ENCODE measurements at regions not wholly inside any gene's neighbourhood (a gene's known extent, or its start where the extent isn't known, plus 50 kb on each side); places are given as distances from the start of the nearest gene placed in this dataset.
"Not testable (repeated sequence)": the region's sequence is repeated elsewhere in the genome, so short reads cannot be mapped to it uniquely, and the experiment has no call there.

- no peaks in the 10 kb centered on the region for H3K36me3 Mint-ChIP-seq
- no peak overlapping the region for H3K4me3 Mint-ChIP-seq
- peaks cover 13% of the 10 kb centered on the region for H3K27me3 Mint-ChIP-seq
- no peak overlapping the region for H3K27ac Mint-ChIP-seq
- CTCF ChIA-PET: no interaction called here
- H3K4me1 Mint-ChIP-seq: no peaks in the 10 kb centered on the region
- DNase-seq: no peak
- no peaks in the 10 kb centered on the region for H3K9me3 Mint-ChIP-seq
These were observed 168.6 kb upstream of the ATP5MC3 start for GRCh38 chr2:175350105-175350504.

GRCh38 chr2:175342085-175342484 is 160.6 kb upstream of the ATP5MC3 start:
- H3K27me3 Mint-ChIP-seq: no peaks in the 10 kb centered on the region
- peaks cover 17% of the 10 kb centered on the region for H3K9me3 Mint-ChIP-seq
- CTCF ChIA-PET: no interaction called here
- H3K27ac Mint-ChIP-seq: no peak overlapping the region
- H3K36me3 Mint-ChIP-seq: no peaks in the 10 kb centered on the region
- no peak for DNase-seq
- no peak overlapping the region for H3K4me3 Mint-ChIP-seq
- H3K4me1 Mint-ChIP-seq: no peaks in the 10 kb centered on the region

- Mint-ChIP-seq H3K27ac (no peak overlapping the region), H3K27me3 (no peaks in the 10 kb centered on the region), H3K4me1 (no peaks in the 10 kb centered on the region), H3K9me3 (peaks cover 9% of the 10 kb centered on the region), H3K4me3 (no peak overlapping the region), H3K36me3 (no peaks in the 10 kb centered on the region)
- no peak for DNase-seq
- CTCF ChIA-PET: interaction anchor here (0.6 to 1.1 kb wide), 2 partner anchors 11 to 304 kb away, joined by 3 read pairs; no protein-coding TSS in a partner anchor
These were observed 148.7 kb upstream of the ATP5MC3 start for GRCh38 chr2:175330195-175330594.

- no peak for DNase-seq
- Mint-ChIP-seq H3K4me3 (no peak overlapping the region), H3K36me3 (no peaks in the 10 kb centered on the region), H3K9me3 (peaks cover 11% of the 10 kb centered on the region), H3K27me3 (no peaks in the 10 kb centered on the region), H3K27ac (no peak overlapping the region), H3K4me1 (no peaks in the 10 kb centered on the region)
- CTCF ChIA-PET: no interaction called here
These were observed 145.3 kb upstream of the ATP5MC3 start for GRCh38 chr2:175326801-175327200.

- H3K27me3 Mint-ChIP-seq, H3K4me3 Mint-ChIP-seq, CTCF ChIA-PET, H3K4me1 Mint-ChIP-seq, H3K36me3 Mint-ChIP-seq, DNase-seq, H3K27ac Mint-ChIP-seq: not testable (repeated sequence)
- H3K9me3 Mint-ChIP-seq: peaks cover 11% of the 10 kb centered on the region
These were observed 144.7 kb upstream of the ATP5MC3 start for GRCh38 chr2:175326164-175326563.

- Mint-ChIP-seq H3K36me3 (no peaks in the 10 kb centered on the region), H3K4me3 (no peak overlapping the region), H3K9me3 (peaks cover 11% of the 10 kb centered on the region), H3K4me1 (no peaks in the 10 kb centered on the region), H3K27ac (no peak overlapping the region), H3K27me3 (no peaks in the 10 kb centered on the region)
- no peak for DNase-seq
- CTCF ChIA-PET: no interaction called here
These were observed 141.7 kb upstream of the ATP5MC3 start for GRCh38 chr2:175323162-175323561.

GRCh38 chr2:175318542-175318941 is 137.0 kb upstream of the ATP5MC3 start:
- CTCF ChIA-PET: interaction anchor here (1.4 kb wide), 1 partner anchor 10 kb away, joined by 5 read pairs; no protein-coding TSS in a partner anchor
- Mint-ChIP-seq H3K9me3 (no peaks in the 10 kb centered on the region), H3K36me3 (no peaks in the 10 kb centered on the region), H3K4me3 (no peak overlapping the region), H3K27me3 (no peaks in the 10 kb centered on the region), H3K4me1 (no peaks in the 10 kb centered on the region), H3K27ac (no peak overlapping the region)
- DNase-seq: no peak

- Mint-ChIP-seq H3K4me1 (no peaks in the 10 kb centered on the region), H3K9me3 (no peaks in the 10 kb centered on the region), H3K36me3 (no peaks in the 10 kb centered on the region), H3K27me3 (no peaks in the 10 kb centered on the region), H3K4me3 (no peak overlapping the region), H3K27ac (no peak overlapping the region)
- no peak for DNase-seq
- CTCF ChIA-PET: no interaction called here
These were observed 136.2 kb upstream of the ATP5MC3 start for GRCh38 chr2:175317751-175318150.

GRCh38 chr2:175312137-175312536 is 130.6 kb upstream of the ATP5MC3 start:
- CTCF ChIA-PET: no interaction called here
- Mint-ChIP-seq H3K4me1 (no peaks in the 10 kb centered on the region), H3K27me3 (peaks cover 5% of the 10 kb centered on the region), H3K4me3 (no peak overlapping the region), H3K27ac (no peak overlapping the region), H3K9me3 (no peaks in the 10 kb centered on the region), H3K36me3 (no peaks in the 10 kb centered on the region)
- no peak for DNase-seq

- CTCF ChIA-PET: interaction anchor here (1.0 kb wide), 1 partner anchor 17 kb away, joined by 3 read pairs; no protein-coding TSS in a partner anchor
- no peak overlapping the region for H3K4me3 Mint-ChIP-seq
- H3K36me3 Mint-ChIP-seq: no peaks in the 10 kb centered on the region
- H3K4me1 Mint-ChIP-seq: no peaks in the 10 kb centered on the region
- H3K27ac Mint-ChIP-seq: no peak overlapping the region
- H3K9me3 Mint-ChIP-seq: no peaks in the 10 kb centered on the region
- DNase-seq: no peak
- peaks cover 5% of the 10 kb centered on the region for H3K27me3 Mint-ChIP-seq
These were observed 129.4 kb upstream of the ATP5MC3 start for GRCh38 chr2:175310813-175311504.

- DNase-seq: no peak
- Mint-ChIP-seq H3K4me1 (no peaks in the 10 kb centered on the region), H3K9me3 (no peaks in the 10 kb centered on the region), H3K27ac (no peak overlapping the region), H3K27me3 (peaks cover 5% of the 10 kb centered on the region), H3K4me3 (no peak overlapping the region), H3K36me3 (no peaks in the 10 kb centered on the region)
- CTCF ChIA-PET: interaction anchor here (1.0 kb wide), 1 partner anchor 18 kb away, joined by 3 read pairs; no protein-coding TSS in a partner anchor
These were observed 128.3 kb upstream of the ATP5MC3 start for GRCh38 chr2:175309799-175310198.

GRCh38 chr2:175308005-175308404 is 126.5 kb upstream of the ATP5MC3 start:
- no peak for DNase-seq
- Mint-ChIP-seq H3K36me3 (no peaks in the 10 kb centered on the region), H3K4me1 (no peaks in the 10 kb centered on the region), H3K27ac (no peak overlapping the region), H3K4me3 (no peak overlapping the region), H3K27me3 (peaks cover 5% of the 10 kb centered on the region), H3K9me3 (no peaks in the 10 kb centered on the region)
- CTCF ChIA-PET: no interaction called here

GRCh38 chr2:175304541-175304940 is 123.0 kb upstream of the ATP5MC3 start:
- Mint-ChIP-seq H3K9me3 (no peaks in the 10 kb centered on the region), H3K4me1 (no peaks in the 10 kb centered on the region), H3K4me3 (no peak overlapping the region), H3K27ac (no peak overlapping the region), H3K36me3 (no peaks in the 10 kb centered on the region), H3K27me3 (peaks cover 8% of the 10 kb centered on the region)
- CTCF ChIA-PET: no interaction called here
- no peak for DNase-seq

GRCh38 chr2:175293776-175294175 is 112.3 kb upstream of the ATP5MC3 start:
- no peaks in the 10 kb centered on the region for H3K9me3 Mint-ChIP-seq
- no peak overlapping the region for H3K27ac Mint-ChIP-seq
- peaks cover 22% of the 10 kb centered on the region for H3K27me3 Mint-ChIP-seq
- no peak for DNase-seq
- CTCF ChIA-PET: no interaction called here
- no peaks in the 10 kb centered on the region for H3K4me1 Mint-ChIP-seq
- H3K4me3 Mint-ChIP-seq: no peak overlapping the region
- H3K36me3 Mint-ChIP-seq: no peaks in the 10 kb centered on the region

- Mint-ChIP-seq H3K4me3 (no peak overlapping the region), H3K36me3 (no peaks in the 10 kb centered on the region), H3K9me3 (no peaks in the 10 kb centered on the region), H3K27me3 (peaks cover 22% of the 10 kb centered on the region), H3K4me1 (no peaks in the 10 kb centered on the region), H3K27ac (no peak overlapping the region)
- CTCF ChIA-PET: no interaction called here
- no peak for DNase-seq
These were observed 111.7 kb upstream of the ATP5MC3 start for GRCh38 chr2:175293195-175293594.

Measured in activated naive CD4-positive, alpha-beta T cell treated with anti-CD3 and anti-CD28 coated beads, Interleukin-2, amount 10 ng/mL, durations not matched to agents 7 days and 5 days (primary cell).